ENCODE measurements at regions not wholly inside any gene's neighbourhood (a gene's known extent, or its start where the extent isn't known, plus 50 kb on each side); places are given as distances from the start of the nearest gene placed in this dataset.
"Not testable (repeated sequence)": the region's sequence is repeated elsewhere in the genome, so short reads cannot be mapped to it uniquely, and the experiment has no call there.

GRCh38 chr4:160481696-160482690 lies 1379.1 kb downstream of the RAPGEF2 start:
- TF ChIP-seq, protein P1, sequence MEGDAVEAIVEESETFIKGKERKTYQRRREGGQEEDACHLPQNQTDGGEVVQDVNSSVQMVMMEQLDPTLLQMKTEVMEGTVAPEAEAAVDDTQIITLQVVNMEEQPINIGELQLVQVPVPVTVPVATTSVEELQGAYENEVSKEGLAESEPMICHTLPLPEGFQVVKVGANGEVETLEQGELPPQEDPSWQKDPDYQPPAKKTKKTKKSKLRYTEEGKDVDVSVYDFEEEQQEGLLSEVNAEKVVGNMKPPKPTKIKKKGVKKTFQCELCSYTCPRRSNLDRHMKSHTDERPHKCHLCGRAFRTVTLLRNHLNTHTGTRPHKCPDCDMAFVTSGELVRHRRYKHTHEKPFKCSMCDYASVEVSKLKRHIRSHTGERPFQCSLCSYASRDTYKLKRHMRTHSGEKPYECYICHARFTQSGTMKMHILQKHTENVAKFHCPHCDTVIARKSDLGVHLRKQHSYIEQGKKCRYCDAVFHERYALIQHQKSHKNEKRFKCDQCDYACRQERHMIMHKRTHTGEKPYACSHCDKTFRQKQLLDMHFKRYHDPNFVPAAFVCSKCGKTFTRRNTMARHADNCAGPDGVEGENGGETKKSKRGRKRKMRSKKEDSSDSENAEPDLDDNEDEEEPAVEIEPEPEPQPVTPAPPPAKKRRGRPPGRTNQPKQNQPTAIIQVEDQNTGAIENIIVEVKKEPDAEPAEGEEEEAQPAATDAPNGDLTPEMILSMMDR (IDR thresholded peaks at IDR 0.05) = not testable (repeated sequence)
- not testable (repeated sequence) for TF ChIP-seq POLR2AphosphoS2 (conservative IDR thresholded peaks at IDR 0.05; ENCODE audit: low read length); USF2 (IDR thresholded peaks at IDR 0.05); POLR2A (IDR thresholded peaks at IDR 0.05; ENCODE audit: low read length); KDM1A (IDR thresholded peaks at IDR 0.05; ENCODE audit: low read depth); HDAC2 (IDR thresholded peaks at IDR 0.05); SREBF2 (IDR thresholded peaks at IDR 0.05); NR3C1 (IDR thresholded peaks at IDR 0.05); ZFP36 (IDR thresholded peaks at IDR 0.05; ENCODE audit: borderline replicate concordance, partially characterized antibody)
- TF ChIP-seq, protein P2, sequence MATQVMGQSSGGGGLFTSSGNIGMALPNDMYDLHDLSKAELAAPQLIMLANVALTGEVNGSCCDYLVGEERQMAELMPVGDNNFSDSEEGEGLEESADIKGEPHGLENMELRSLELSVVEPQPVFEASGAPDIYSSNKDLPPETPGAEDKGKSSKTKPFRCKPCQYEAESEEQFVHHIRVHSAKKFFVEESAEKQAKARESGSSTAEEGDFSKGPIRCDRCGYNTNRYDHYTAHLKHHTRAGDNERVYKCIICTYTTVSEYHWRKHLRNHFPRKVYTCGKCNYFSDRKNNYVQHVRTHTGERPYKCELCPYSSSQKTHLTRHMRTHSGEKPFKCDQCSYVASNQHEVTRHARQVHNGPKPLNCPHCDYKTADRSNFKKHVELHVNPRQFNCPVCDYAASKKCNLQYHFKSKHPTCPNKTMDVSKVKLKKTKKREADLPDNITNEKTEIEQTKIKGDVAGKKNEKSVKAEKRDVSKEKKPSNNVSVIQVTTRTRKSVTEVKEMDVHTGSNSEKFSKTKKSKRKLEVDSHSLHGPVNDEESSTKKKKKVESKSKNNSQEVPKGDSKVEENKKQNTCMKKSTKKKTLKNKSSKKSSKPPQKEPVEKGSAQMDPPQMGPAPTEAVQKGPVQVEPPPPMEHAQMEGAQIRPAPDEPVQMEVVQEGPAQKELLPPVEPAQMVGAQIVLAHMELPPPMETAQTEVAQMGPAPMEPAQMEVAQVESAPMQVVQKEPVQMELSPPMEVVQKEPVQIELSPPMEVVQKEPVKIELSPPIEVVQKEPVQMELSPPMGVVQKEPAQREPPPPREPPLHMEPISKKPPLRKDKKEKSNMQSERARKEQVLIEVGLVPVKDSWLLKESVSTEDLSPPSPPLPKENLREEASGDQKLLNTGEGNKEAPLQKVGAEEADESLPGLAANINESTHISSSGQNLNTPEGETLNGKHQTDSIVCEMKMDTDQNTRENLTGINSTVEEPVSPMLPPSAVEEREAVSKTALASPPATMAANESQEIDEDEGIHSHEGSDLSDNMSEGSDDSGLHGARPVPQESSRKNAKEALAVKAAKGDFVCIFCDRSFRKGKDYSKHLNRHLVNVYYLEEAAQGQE (IDR thresholded peaks at IDR 0.05) = not testable (repeated sequence)
